GM23248 (cell line): ENCODE measurements at regions not wholly inside any gene's neighbourhood (a gene's known extent, or its start where the extent isn't known, plus 50 kb on each side); places are given as distances from the start of the nearest gene placed in this dataset.
A peak's percentile ranks its signal among the peaks of the same experiment; 100 is the strongest.

Source experiments
- DNase-seq: peaks from one replicate; pipeline ENCODE4 v3.0.0-alpha.2; 2015
- H2AFZ ChIP-seq: fragments of 200-600 bp; sonication (generic); 2 replicates; pipeline ENCODE4 v1.6.1; 2016; ENCODE audit warnings: antibody characterized with exemption
- H3F3A ChIP-seq: fragments of 200-600 bp; sonication (generic); 2 replicates; pipeline ENCODE4 v1.6.1; 2016; ENCODE audit warnings: mild to moderate bottlenecking, antibody characterized with exemption, mixed run types; ENCODE audit not compliant: insufficient read depth
- H3K27ac ChIP-seq: fragments of 200-600 bp; sonication (generic); 2 replicates; pipeline ENCODE4 v1.5.1; 2016; ENCODE audit warnings: mild to moderate bottlenecking
- H3K27me3 ChIP-seq: fragments of 200-600 bp; sonication (generic); replicated peaks from 2 replicates; pipeline ENCODE4 v1.6.1; 2016; ENCODE audit warnings: mild to moderate bottlenecking; ENCODE audit not compliant: insufficient read depth
- H3K36me3 ChIP-seq: fragments of 200-600 bp; sonication (generic); 2 replicates; pipeline ENCODE4 v1.6.1; 2016; ENCODE audit warnings: low read depth, mild to moderate bottlenecking
- H3K4me1 ChIP-seq: fragments of 200-600 bp; sonication (generic); 2 replicates; pipeline ENCODE4 v1.6.1; 2016; ENCODE audit warnings: mild to moderate bottlenecking; ENCODE audit not compliant: insufficient read depth
- H3K4me2 ChIP-seq: fragments of 200-600 bp; sonication (generic); one replicate; pipeline ENCODE4 v1.6.1; 2016; ENCODE audit warnings: mild to moderate bottlenecking; ENCODE audit not compliant: unreplicated experiment
- H3K4me3 ChIP-seq: fragments of 200-600 bp; sonication (generic); 2 replicates; pipeline ENCODE4 v1.5.1; 2016; ENCODE audit warnings: mild to moderate bottlenecking
- H3K79me2 ChIP-seq: fragments of 200-600 bp; sonication (generic); 2 replicates; pipeline ENCODE4 v1.6.1; 2016; ENCODE audit warnings: mild to moderate bottlenecking; ENCODE audit not compliant: insufficient read depth
- H3K9ac ChIP-seq: fragments of 200-600 bp; sonication (generic); 2 replicates; pipeline ENCODE4 v1.6.1; 2016; ENCODE audit warnings: mild to moderate bottlenecking
- H3K9me2 ChIP-seq: fragments of 200-600 bp; sonication (generic); 2 replicates; pipeline ENCODE4 v1.6.1; 2016; ENCODE audit warnings: mixed run types, mild to moderate bottlenecking, moderate library complexity; ENCODE audit not compliant: insufficient read depth
- H3K9me3 ChIP-seq: fragments of 200-600 bp; sonication (generic); one replicate; pipeline ENCODE4 v1.6.1; 2017; ENCODE audit warnings: low read depth
- H4K20me1 ChIP-seq: fragments of 200-600 bp; sonication (generic); 2 replicates; pipeline ENCODE4 v1.6.0; 2016; ENCODE audit not compliant: insufficient read depth
- EZH2 ChIP-seq: fragments of 200-600 bp; sonication (generic); IDR thresholded peaks from 2 replicates; pipeline ENCODE4 v1.6.1; 2018; ENCODE audit warnings: antibody characterized with exemption, mild to moderate bottlenecking; ENCODE audit not compliant: insufficient read depth, poor library complexity, severe bottlenecking
- EZH2phosphoT487 ChIP-seq: fragments of 200-600 bp; sonication (generic); IDR thresholded peaks from 2 replicates; pipeline ENCODE4 v1.6.1; 2018; ENCODE audit warnings: antibody characterized with exemption, moderate library complexity, mild to moderate bottlenecking, low read depth; ENCODE audit not compliant: insufficient read depth
- WGBS, 2 experiments: methylation state at CpG; one replicate each; pipeline ENCODE4 v1.1.6; 2015 to 2017; ENCODE audit warnings: low lambda C conversion rate in 2 of 2, low coverage in 1 of 2; ENCODE audit errors: missing lambda C conversion rate in 2 of 2; 5-methylcytosine and 5-hydroxymethylcytosine counted together
- in situ Hi-C: fragments of 300-500 bp; cut with MboI; formaldehyde crosslinking; loops from 2 replicates; pipeline ENCODE4 v1.15.0; 2020

DNA sequence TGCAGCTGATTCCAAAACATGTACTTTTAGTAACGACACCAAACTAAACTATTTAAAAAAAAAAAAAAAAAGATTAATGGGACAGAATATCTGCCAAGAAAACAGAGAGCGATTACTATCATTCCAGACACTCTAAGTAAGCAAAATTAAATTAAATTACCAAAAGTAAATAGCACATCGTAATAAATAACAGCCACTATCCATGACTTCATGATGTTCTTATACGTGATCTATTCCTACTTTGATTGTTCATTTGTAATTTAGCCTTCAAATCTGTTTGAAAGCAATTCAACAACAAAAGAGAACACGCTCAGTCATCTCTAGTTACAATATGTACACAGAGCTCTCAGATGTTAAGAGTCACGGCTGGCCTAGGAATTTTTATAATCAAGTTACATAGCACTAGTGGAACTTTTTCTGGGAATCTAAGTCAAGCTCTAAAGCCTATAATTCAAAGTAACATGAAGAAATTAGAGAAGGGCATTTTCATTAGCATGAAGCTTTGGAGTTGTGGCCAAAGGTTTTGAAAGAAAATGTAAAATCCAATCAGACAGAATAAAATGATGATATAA, 241.7 kb upstream of the NEBL start:
- no peak for TF ChIP-seq EZH2phosphoT487
- H3K36me3 ChIP-seq = no peaks in the 10 kb centered on the region
- 11 to 15% methylated on average over 6 of the region's 6 CpGs for whole genome bisulfite sequencing, 2 experiments
- H3K27ac ChIP-seq = no peak overlapping the region
- H3K27me3 ChIP-seq = 0 out of 2 replicates have a peak, but pooled peaks cover 7% of the 10 kb centered on the region
- no peak overlapping the region for H2AFZ ChIP-seq
- no peaks in the 10 kb centered on the region for H3K79me2 ChIP-seq
- no peaks in the 10 kb centered on the region for H3K4me1 ChIP-seq
- H3K4me3 ChIP-seq = no peak overlapping the region
- H4K20me1 ChIP-seq = no peaks in the 10 kb centered on the region
- no peak for DNase-seq
- no peaks in the 10 kb centered on the region for H3K9me3 ChIP-seq
- no peak overlapping the region for H3K9ac ChIP-seq
- H3K9me2 ChIP-seq = no peaks in the 10 kb centered on the region
- no peak overlapping the region for H3K4me2 ChIP-seq
- in situ Hi-C loops = no loop called here
- H3F3A ChIP-seq = no peaks in the 10 kb centered on the region

DNA sequence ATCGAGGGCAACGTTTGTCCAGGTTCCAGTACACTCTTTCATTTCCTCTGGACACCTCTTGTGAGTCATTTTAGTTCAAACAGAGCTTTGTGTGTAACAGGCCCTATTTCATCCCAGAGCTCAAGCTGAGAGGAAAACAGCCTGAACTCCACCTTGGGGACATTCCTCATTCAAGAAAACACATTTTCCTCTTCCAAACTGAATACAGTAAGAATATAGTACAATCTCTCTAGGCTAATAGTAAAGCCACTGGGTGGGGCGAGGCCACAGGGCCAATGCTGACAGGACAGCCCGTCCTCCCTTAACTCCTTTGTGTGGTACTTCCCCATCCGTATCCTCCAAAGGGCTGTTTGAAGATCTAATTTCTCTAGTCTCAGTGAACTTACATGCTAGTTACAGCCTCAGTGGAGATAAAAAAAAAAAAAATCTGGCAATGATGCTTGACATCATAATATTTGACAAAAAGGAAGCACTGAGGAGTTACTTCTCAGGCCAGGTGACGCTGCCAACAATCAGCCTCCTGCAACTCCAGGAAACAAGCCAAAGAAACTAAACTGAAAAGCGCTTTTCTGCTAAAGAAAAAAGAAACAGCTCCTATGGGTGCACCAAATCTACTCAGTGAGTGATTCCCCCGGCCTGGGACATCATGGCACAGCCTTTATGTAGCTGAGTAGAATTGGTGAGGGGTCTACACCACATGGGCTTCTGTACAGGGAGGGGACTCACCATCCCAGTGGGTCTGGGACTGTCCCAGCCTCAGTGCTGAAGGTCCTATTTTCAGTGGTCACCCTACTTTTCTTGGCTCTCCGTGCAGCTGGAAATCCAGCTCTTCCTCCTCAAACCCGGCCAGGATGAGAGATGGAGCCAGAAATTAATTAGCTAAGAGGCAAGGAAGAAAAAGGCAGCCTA, 238.2 kb upstream of the NEBL start:
- Histone ChIP-seq H3K4me2 (no peak overlapping the region), H2AFZ (no peak overlapping the region), H3K9ac (no peak overlapping the region), H3K27me3 (0 out of 2 replicates have a peak, but pooled peaks cover 5% of the 10 kb centered on the region), H3K9me3 (no peaks in the 10 kb centered on the region), H3F3A (no peaks in the 10 kb centered on the region), H3K27ac (no peak overlapping the region), H4K20me1 (no peaks in the 10 kb centered on the region), H3K36me3 (no peaks in the 10 kb centered on the region), H3K4me1 (no peaks in the 10 kb centered on the region), H3K9me2 (no peaks in the 10 kb centered on the region), H3K4me3 (no peak overlapping the region), H3K79me2 (no peaks in the 10 kb centered on the region)
- no peak for TF ChIP-seq EZH2phosphoT487
- TF ChIP-seq EZH2 = no peak
- WGBS, 2 experiments = 33 to 34% methylated on average over 10 of the region's 10 CpGs
- in situ Hi-C loops = no loop called here
- DNase-seq = peak; percentile 9

GRCh38 chr10:21134645-21135022, 237.5 kb upstream of the NEBL start:
- Histone ChIP-seq H3K9me3 (no peaks in the 10 kb centered on the region), H3F3A (no peaks in the 10 kb centered on the region), H3K27me3 (0 out of 2 replicates have a peak, but pooled peaks cover 5% of the 10 kb centered on the region), H3K27ac (no peak overlapping the region), H3K9ac (no peak overlapping the region), H3K36me3 (no peaks in the 10 kb centered on the region), H3K4me1 (no peaks in the 10 kb centered on the region), H2AFZ (no peak overlapping the region), H3K9me2 (no peaks in the 10 kb centered on the region), H3K79me2 (no peaks in the 10 kb centered on the region), H3K4me3 (no peak overlapping the region), H4K20me1 (no peaks in the 10 kb centered on the region), H3K4me2 (no peak overlapping the region)
- in situ Hi-C loops = no loop called here
- no peak for TF ChIP-seq EZH2
- TF ChIP-seq EZH2phosphoT487 = no peak
- 60 to 63% methylated on average over 7 of the region's 7 CpGs for WGBS, 2 experiments
- DNase-seq = no peak

DNA sequence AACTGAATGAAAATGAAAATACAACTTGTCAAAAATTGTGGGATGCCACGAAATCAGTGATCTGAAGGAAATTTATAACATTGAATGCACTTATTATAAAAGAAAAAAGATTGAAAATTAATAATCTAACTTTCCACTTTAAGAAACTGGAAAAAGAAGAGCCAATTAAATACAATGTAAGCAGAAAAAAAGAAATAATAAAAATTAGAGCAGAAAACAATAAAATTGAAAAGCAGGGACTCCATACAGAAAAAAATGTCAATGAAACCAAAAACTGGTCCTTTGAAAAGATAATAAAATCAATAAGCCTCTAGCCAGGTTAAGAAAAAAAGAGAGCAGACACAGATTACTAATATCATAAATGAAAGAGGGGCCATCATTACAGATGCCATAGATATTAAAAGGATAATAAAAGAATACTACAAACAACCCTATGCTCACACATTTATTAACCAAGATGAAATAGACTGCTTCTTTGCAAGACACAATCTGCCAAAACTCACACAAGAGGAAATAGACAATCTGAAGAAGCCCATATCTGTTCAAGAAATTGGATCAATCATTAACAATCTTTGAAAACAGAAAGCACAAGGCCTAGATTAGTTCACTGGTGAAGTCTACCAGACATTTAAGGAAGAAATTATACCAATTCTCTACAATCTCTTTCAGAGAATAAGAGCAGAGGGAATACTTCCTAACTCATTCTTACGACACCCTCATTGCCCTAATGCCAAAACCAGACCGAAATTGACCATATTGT, 233.8 kb upstream of the NEBL start:
- Histone ChIP-seq H3K4me1 (no peaks in the 10 kb centered on the region), H3K9me3 (no peaks in the 10 kb centered on the region), H3K4me3 (no peak overlapping the region), H3K36me3 (no peaks in the 10 kb centered on the region), H3F3A (no peaks in the 10 kb centered on the region), H3K9ac (no peak overlapping the region), H3K27me3 (no peaks in the 10 kb centered on the region), H3K27ac (no peak overlapping the region), H4K20me1 (no peaks in the 10 kb centered on the region), H3K4me2 (no peak overlapping the region), H3K79me2 (no peaks in the 10 kb centered on the region), H3K9me2 (no peaks in the 10 kb centered on the region), H2AFZ (no peak overlapping the region)
- TF ChIP-seq EZH2 = no peak
- in situ Hi-C loops = no loop called here
- whole genome bisulfite sequencing, 2 experiments = 43 to 49% methylated on average over 3 of the region's 3 CpGs
- DNase-seq = no peak
